Activated CD4-positive, alpha-beta T cell treated with anti-CD3 and anti-CD28 coated beads, Interleukin-2, amount 10 ng/mL, durations not matched to agents 7 days and 5 days (primary cell): ENCODE measurements at regions not wholly inside any gene's neighbourhood (a gene's known extent, or its start where the extent isn't known, plus 50 kb on each side); places are given as distances from the start of the nearest gene placed in this dataset.

Experiments used
- CTCF ChIA-PET: fragments of 350-600 bp; sonication (Branson Sonifier 250); formaldehyde crosslinking; loops from one replicate; lab custom pipeline; 2021; ENCODE audit warnings: antibody characterized with exemption; lab: Charles Lee
- POLR2A ChIA-PET: fragments of 350-600 bp; sonication (Branson Sonifier 250); formaldehyde crosslinking; loops from one replicate; lab custom pipeline; 2021; ENCODE audit warnings: antibody characterized with exemption; lab: Charles Lee
- DNase-seq: peaks from one replicate; pipeline ENCODE4 v3.0.0-alpha.2; 2020
- H3K27ac Mint-ChIP-seq: one replicate; pipeline ENCODE4 v1.8.0; 2021; ENCODE audit warnings: mild to moderate bottlenecking, moderate library complexity, mixed read lengths
- H3K27me3 Mint-ChIP-seq: one replicate; pipeline ENCODE4 v1.8.0; 2021; ENCODE audit warnings: mixed read lengths
- H3K36me3 Mint-ChIP-seq: one replicate; pipeline ENCODE4 v1.8.0; 2021; ENCODE audit warnings: low read depth, mixed read lengths
- H3K4me1 Mint-ChIP-seq: one replicate; pipeline ENCODE4 v1.8.0; 2021; ENCODE audit warnings: mixed read lengths
- H3K4me3 Mint-ChIP-seq: one replicate; pipeline ENCODE4 v1.8.0; 2021; ENCODE audit warnings: mild to moderate bottlenecking, moderate library complexity, mixed read lengths
- H3K9me3 Mint-ChIP-seq: one replicate; pipeline ENCODE4 v1.8.0; 2021; ENCODE audit warnings: mixed read lengths

- Mint-ChIP-seq H3K27me3 (no peaks in the 10 kb centered on the region), H3K4me1 (no peaks in the 10 kb centered on the region), H3K27ac (no peak overlapping the region), H3K4me3 (no peak overlapping the region), H3K9me3 (no peaks in the 10 kb centered on the region), H3K36me3 (no peaks in the 10 kb centered on the region)
- POLR2A ChIA-PET, result no interaction called here
- no peak for DNase-seq
- CTCF ChIA-PET, result no interaction called here
Measured at GRCh38 chr14:32012571-32012970, 64.5 kb upstream of the ARHGAP5 start.

- no peak overlapping the region for H3K4me3 Mint-ChIP-seq
- CTCF ChIA-PET, result interaction anchor here (0.7 kb wide), 1 partner anchor 167 kb away, joined by 3 read pairs; no protein-coding TSS in a partner anchor
- H3K4me1 Mint-ChIP-seq, result no peaks in the 10 kb centered on the region
- no peaks in the 10 kb centered on the region for H3K9me3 Mint-ChIP-seq
- H3K27me3 Mint-ChIP-seq, result no peaks in the 10 kb centered on the region
- H3K36me3 Mint-ChIP-seq, result no peaks in the 10 kb centered on the region
- POLR2A ChIA-PET, result no interaction called here
- DNase-seq, result no peak
- H3K27ac Mint-ChIP-seq, result no peak overlapping the region
Measured at GRCh38 chr14:32013083-32013482, 64.0 kb upstream of the ARHGAP5 start.

GRCh38 chr14:32014057-32014456 lies 63.0 kb upstream of the ARHGAP5 start:
- CTCF ChIA-PET, result interaction anchor here (0.7 to 1.6 kb wide), 2 partner anchors 32 to 166 kb away, joined by 3 to 4 read pairs; no protein-coding TSS in a partner anchor
- DNase-seq, result no peak
- H3K4me3 Mint-ChIP-seq, result no peak overlapping the region
- POLR2A ChIA-PET, result no interaction called here
- H3K27me3 Mint-ChIP-seq, result peaks cover 3% of the 10 kb centered on the region
- H3K4me1 Mint-ChIP-seq, result no peaks in the 10 kb centered on the region
- H3K36me3 Mint-ChIP-seq, result no peaks in the 10 kb centered on the region
- H3K9me3 Mint-ChIP-seq, result no peaks in the 10 kb centered on the region
- no peak overlapping the region for H3K27ac Mint-ChIP-seq

DNA sequence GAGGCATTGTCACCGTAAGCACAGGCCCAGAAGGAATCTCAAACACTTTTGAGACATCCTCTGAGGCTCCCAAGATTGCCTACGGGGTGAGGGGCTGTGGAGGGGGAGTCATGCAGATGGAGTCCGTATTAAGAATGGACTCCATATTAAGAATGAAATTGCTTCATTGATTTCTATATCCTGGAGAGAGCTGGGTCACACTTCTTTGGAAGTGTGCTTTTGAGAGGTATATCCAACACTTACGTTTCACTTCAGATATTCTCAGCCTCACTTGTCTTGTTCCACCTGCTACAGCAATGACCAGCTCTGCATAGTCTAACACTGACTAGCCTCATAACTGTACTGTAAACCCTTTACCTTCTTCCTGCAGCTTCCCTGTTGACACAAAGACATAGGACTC lies 62.6 kb upstream of the ARHGAP5 start:
- CTCF ChIA-PET, result interaction anchor here (1.6 kb wide), 1 partner anchor 31 kb away, joined by 4 read pairs; no protein-coding TSS in a partner anchor

DNA sequence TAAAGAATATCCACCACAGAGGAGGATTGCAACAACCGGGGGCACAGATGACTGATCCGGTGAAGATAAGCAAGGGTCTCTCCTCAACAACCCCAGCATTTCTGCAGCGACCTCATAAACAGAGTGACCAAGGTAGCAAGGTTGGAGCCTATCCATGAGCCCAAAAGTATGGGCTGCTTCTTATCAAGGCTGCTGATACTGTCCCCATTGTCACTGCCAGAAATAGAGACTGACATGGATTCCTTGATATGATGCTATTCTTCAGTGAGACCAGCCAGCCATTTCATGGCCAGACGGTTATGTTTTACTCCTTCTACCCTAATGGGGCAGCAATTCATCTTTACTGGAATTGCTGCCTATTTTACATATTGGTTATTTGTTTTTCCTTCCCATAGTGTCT lies 61.9 kb upstream of the ARHGAP5 start:
- Mint-ChIP-seq H3K4me1 (no peaks in the 10 kb centered on the region), H3K4me3 (no peak overlapping the region), H3K27me3 (peaks cover 3% of the 10 kb centered on the region), H3K27ac (no peak overlapping the region), H3K36me3 (no peaks in the 10 kb centered on the region), H3K9me3 (no peaks in the 10 kb centered on the region)
- CTCF ChIA-PET, result interaction anchor here (1.6 kb wide), 1 partner anchor 31 kb away, joined by 4 read pairs; no protein-coding TSS in a partner anchor
- POLR2A ChIA-PET, result no interaction called here
- DNase-seq, result no peak

More for the DNA sequence above, 62.6 kb upstream of the ARHGAP5 start:
- no peak for DNase-seq
- Mint-ChIP-seq H3K36me3 (no peaks in the 10 kb centered on the region), H3K27me3 (peaks cover 3% of the 10 kb centered on the region), H3K27ac (no peak overlapping the region), H3K4me3 (no peak overlapping the region), H3K9me3 (no peaks in the 10 kb centered on the region), H3K4me1 (no peaks in the 10 kb centered on the region)
- POLR2A ChIA-PET, result no interaction called here

GRCh38 chr14:32017587-32017986 lies 59.5 kb upstream of the ARHGAP5 start:
- Mint-ChIP-seq H3K9me3 (no peaks in the 10 kb centered on the region), H3K27ac (no peak overlapping the region), H3K27me3 (peaks cover 3% of the 10 kb centered on the region), H3K4me3 (no peak overlapping the region), H3K36me3 (no peaks in the 10 kb centered on the region), H3K4me1 (no peaks in the 10 kb centered on the region)
- no peak for DNase-seq
- POLR2A ChIA-PET, result no interaction called here
- CTCF ChIA-PET, result interaction anchor here (0.6 to 0.9 kb wide), 2 partner anchors 42 to 293 kb away, joined by 3 read pairs; no protein-coding TSS in a partner anchor

DNA sequence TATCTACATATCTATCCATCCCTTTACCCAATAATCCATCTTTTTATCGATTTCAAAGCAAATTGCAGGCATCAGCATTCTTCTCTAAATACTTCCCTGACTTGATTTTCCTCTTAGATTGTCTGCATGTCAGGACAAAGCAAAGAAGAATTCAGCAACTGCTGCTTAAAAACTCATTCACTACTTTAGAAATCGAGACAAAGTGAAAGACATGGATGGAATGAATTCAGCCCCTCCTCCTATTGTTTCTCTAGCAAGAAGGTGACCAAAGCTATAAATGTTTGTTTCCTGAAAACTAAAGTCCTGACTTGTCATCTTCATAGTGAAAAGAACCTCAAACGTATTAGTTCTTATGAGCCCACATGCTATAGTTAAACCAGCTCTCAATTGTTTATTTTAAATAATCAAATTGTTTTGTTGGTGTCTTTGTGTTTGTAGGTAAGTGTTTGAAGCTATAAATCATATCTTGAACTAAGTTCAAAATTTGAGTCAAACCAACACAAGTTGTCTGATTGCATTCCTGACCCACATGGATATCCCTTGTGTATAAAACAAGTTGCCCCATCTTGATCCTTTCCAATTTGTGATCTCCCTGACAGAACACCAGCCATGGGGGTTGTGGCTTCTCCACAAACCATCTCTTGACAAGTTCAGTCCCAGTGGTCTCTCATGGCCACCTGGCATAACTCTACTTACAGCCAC lies 58.6 kb upstream of the ARHGAP5 start:
- ChIA-PET POLR2A (no interaction called here), CTCF (interaction anchor here (0.9 kb wide), 1 partner anchor 41 kb away, joined by 3 read pairs; no protein-coding TSS in a partner anchor)
- H3K27ac Mint-ChIP-seq, result no peak overlapping the region
- peaks cover 6% of the 10 kb centered on the region for H3K27me3 Mint-ChIP-seq
- DNase-seq, result no peak
- H3K4me3 Mint-ChIP-seq, result no peak overlapping the region
- H3K9me3 Mint-ChIP-seq, result no peaks in the 10 kb centered on the region
- no peaks in the 10 kb centered on the region for H3K36me3 Mint-ChIP-seq
- no peaks in the 10 kb centered on the region for H3K4me1 Mint-ChIP-seq

DNA sequence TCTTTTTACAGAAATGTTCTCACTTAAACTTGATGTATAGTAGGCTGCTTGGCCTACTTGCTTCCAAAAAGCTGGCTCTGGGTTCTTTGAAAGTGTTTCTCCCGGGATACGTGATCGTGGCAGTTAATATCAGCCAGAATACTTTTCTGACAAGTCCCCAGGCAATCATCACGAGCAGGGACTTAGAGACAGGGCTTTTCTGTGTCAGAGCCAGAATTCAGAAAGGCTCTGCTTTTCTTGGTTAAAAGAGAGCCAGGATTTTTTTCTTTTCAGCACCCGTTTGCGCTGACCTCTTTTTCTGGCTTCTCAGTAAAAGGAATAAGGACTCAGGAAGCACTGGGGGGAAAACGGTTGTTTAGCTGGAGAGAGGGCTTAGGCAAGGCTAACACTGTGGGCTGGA lies 57.8 kb upstream of the ARHGAP5 start:
- no peak for DNase-seq
- Mint-ChIP-seq H3K36me3 (no peaks in the 10 kb centered on the region), H3K27me3 (peaks cover 6% of the 10 kb centered on the region), H3K4me3 (no peak overlapping the region), H3K9me3 (no peaks in the 10 kb centered on the region), H3K27ac (no peak overlapping the region), H3K4me1 (no peaks in the 10 kb centered on the region)
- ChIA-PET POLR2A (interaction anchor here (0.7 kb wide), 1 partner anchor 29 kb away, joined by 3 read pairs; no protein-coding TSS in a partner anchor), CTCF (no interaction called here)

DNA sequence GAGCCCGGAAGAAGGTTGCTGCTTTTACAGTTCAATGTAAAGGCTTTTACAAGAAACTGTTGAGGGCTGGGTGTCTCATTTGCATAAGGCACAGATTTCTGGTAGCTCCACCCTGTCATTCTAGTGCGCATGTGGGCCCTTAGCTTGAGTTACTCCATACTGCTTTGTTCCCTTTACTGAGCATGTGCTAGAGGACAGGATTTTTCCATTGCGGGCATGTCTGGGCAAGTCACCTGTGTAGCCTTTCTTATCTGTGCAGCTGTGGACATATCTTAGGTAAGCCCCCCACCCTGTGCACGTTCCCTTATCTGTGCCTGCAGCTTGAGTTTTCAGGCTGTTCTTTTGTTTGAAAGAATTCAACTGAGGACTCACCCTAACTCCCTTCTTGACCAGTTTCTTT lies 56.2 kb upstream of the ARHGAP5 start:
- Mint-ChIP-seq H3K4me1 (no peaks in the 10 kb centered on the region), H3K9me3 (no peaks in the 10 kb centered on the region), H3K27ac (peak overlapping the region; percentile 43), H3K4me3 (no peak overlapping the region), H3K36me3 (no peaks in the 10 kb centered on the region), H3K27me3 (peaks cover 6% of the 10 kb centered on the region)
- ChIA-PET POLR2A (no interaction called here), CTCF (no interaction called here)
- DNase-seq, result no peak

- H3K36me3 Mint-ChIP-seq, result no peaks in the 10 kb centered on the region
- H3K27me3 Mint-ChIP-seq, result peaks cover 7% of the 10 kb centered on the region
- ChIA-PET POLR2A (no interaction called here), CTCF (no interaction called here)
- no peaks in the 10 kb centered on the region for H3K9me3 Mint-ChIP-seq
- H3K4me1 Mint-ChIP-seq, result no peaks in the 10 kb centered on the region
- H3K27ac Mint-ChIP-seq, result no peak overlapping the region
- H3K4me3 Mint-ChIP-seq, result no peak overlapping the region
- DNase-seq, result no peak
Measured at GRCh38 chr14:32021341-32021740, 55.8 kb upstream of the ARHGAP5 start.

GRCh38 chr14:32022525-32022924 lies 54.6 kb upstream of the ARHGAP5 start:
- no peaks in the 10 kb centered on the region for H3K36me3 Mint-ChIP-seq
- ChIA-PET POLR2A (no interaction called here), CTCF (no interaction called here)
- H3K9me3 Mint-ChIP-seq, result no peaks in the 10 kb centered on the region
- no peak for DNase-seq
- H3K27me3 Mint-ChIP-seq, result peaks cover 9% of the 10 kb centered on the region
- H3K4me3 Mint-ChIP-seq, result no peak overlapping the region
- no peaks in the 10 kb centered on the region for H3K4me1 Mint-ChIP-seq
- no peak overlapping the region for H3K27ac Mint-ChIP-seq

GRCh38 chr14:32022938-32023466 lies 54.1 kb upstream of the ARHGAP5 start:
- H3K4me1 Mint-ChIP-seq, result no peaks in the 10 kb centered on the region

DNA sequence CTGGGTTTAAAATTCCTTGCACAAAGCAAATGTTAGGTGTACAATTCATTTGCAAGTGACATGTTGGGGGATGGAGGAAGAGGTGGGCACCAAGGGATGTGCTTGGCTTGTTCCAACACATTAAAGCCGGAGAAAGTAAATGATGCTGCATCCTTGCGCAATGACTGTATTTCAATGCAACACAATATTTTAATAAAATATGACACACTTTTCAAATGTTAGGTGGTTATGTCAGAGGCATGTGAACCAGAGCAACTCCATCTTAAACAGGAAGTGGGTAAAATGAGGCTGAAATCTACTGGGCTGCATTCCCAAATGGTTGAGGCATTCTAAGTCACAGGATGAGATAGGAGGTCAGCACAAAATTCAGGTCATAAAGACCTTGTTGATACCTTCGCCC lies 53.6 kb upstream of the ARHGAP5 start:
- no peak overlapping the region for H3K4me3 Mint-ChIP-seq
- CTCF ChIA-PET, result no interaction called here
- no peak overlapping the region for H3K27ac Mint-ChIP-seq
- no peaks in the 10 kb centered on the region for H3K9me3 Mint-ChIP-seq
- POLR2A ChIA-PET, result no interaction called here
- H3K36me3 Mint-ChIP-seq, result no peaks in the 10 kb centered on the region
- no peak for DNase-seq
- H3K4me1 Mint-ChIP-seq, result no peaks in the 10 kb centered on the region
- H3K27me3 Mint-ChIP-seq, result peaks cover 9% of the 10 kb centered on the region

More at GRCh38 chr14:32022938-32023466, 54.1 kb upstream of the ARHGAP5 start:
- DNase-seq, result no peak
- Mint-ChIP-seq H3K27me3 (peaks cover 9% of the 10 kb centered on the region), H3K4me3 (no peak overlapping the region), H3K9me3 (no peaks in the 10 kb centered on the region), H3K27ac (no peak overlapping the region), H3K36me3 (no peaks in the 10 kb centered on the region)
- CTCF ChIA-PET, result no interaction called here
- POLR2A ChIA-PET, result no interaction called here
